Inferior parietal cortex (tissue), 1 donor: ENCODE measurements at regions not wholly inside any gene's neighbourhood (a gene's known extent, or its start where the extent isn't known, plus 50 kb on each side); places are given as distances from the start of the nearest gene placed in this dataset.
"Not testable (repeated sequence)": the region's sequence is repeated elsewhere in the genome, so short reads cannot be mapped to it uniquely, and the experiment has no call there.

Source experiments
- DNase-seq: peaks from one replicate; pipeline ENCODE4 v3.0.0-alpha.2; 2016; ENCODE audit errors: extremely low spot score

DNA sequence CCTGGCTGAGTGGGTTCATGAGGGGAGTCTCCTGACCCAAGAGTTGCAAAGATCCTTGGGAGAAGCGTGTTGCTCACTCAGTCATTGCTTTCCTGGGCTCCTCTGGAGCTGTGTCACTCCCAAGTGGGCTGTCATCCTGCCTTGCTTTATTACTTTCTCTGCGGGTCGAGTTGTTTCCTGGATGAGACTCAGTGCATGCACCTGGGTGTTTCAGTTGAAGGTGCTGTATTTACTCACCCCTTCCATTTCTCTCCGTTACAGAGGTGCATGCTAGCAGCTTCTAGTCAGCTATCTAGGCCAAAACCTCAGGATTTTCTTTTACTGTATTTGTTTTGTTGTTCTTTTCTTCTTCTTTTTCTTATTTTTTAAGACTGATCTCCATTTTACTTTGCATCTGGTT lies 785.5 kb upstream of the EDIL3 start:
- DNase-seq, result no peak

DNA sequence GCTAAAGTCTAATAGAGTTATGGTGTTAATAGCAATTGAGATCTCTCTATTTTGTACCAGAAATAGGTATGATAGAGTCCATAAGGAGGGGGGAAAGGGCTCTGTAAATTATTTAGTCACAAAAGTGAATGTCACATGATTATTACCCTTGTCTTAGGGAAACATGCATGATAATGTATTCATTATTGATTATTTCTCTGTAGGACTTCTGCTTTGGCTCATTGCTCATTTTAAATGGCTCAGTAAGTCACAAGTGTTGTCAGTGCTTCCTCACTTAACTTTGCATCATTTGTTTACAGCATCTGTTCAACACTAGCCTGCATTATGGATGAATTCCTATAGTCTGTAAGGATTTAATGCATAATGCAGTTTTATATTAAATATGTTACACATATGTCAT lies 788.8 kb upstream of the EDIL3 start:
- DNase-seq, result no peak

- DNase-seq, result no peak
Observed at GRCh38 chr5:85182344-85182743, 797.7 kb upstream of the EDIL3 start.

- no peak for DNase-seq
Observed at GRCh38 chr5:85204289-85204688, 819.6 kb upstream of the EDIL3 start.

- DNase-seq, result no peak
Observed at GRCh38 chr5:85205430-85205829, 820.8 kb upstream of the EDIL3 start.

DNA sequence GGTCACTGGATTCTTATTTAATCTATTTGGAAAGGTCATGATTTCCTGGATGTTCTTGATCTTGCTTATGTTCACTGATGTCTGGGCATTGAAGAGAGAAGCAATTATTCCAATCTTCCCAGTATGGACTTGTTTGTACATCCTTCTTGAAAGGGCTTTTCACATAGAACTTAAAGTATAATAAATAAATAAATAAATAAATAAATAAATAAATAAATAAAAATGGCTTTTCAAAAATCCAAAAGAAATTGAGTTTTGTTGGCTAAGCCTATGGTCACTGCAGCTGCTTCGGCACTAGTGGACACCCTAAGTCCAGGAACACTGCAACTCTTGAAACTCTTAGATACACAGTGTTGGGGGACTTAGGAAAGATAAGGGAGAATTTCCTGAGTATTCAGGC lies 840.7 kb upstream of the EDIL3 start:
- DNase-seq, result no peak

GRCh38 chr5:85249204-85249603 lies 864.5 kb upstream of the EDIL3 start:
- no peak for DNase-seq

DNA sequence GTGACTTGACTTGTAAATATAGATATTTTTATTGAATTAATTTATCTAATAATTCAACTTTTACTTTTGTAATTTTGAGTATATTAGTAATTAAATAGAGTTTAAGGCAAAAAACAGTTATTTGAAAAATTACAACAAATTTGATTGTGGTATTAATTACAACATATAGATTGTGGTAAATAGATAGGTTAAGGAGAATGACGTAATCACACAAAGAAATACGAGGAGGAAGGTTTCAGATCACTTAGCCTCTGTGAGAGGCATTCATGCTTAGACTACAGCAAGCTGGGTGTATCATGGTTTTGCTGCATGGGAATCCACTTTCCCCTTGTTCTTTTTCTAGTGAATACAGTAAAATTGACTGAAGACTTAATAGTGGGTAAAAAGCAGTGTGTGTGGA lies 878.4 kb upstream of the EDIL3 start:
- no peak for DNase-seq

- DNase-seq, result no peak
Observed at GRCh38 chr5:85266692-85267091, 882.0 kb upstream of the EDIL3 start.

DNA sequence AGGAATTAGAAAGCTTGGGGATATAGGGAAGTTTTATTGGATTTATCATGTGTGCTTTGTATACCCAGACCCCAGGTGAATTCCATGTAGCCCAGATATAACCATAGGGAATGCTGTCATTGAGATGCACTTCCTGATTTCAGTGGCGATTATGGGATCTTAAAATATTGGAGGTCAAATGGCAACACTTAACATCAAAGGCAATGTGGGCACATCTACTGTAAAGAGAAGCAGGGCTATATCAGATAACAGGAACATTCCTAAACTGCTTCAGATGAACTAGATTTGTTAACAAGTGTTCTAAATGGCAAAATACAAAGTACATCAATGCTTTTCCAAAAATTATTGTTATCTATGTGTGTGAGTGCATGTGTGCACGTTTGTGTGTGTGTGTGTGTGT lies 883.5 kb upstream of the EDIL3 start:
- no peak for DNase-seq

- no peak for DNase-seq
Observed at GRCh38 chr5:85278193-85278592, 893.5 kb upstream of the EDIL3 start.

DNA sequence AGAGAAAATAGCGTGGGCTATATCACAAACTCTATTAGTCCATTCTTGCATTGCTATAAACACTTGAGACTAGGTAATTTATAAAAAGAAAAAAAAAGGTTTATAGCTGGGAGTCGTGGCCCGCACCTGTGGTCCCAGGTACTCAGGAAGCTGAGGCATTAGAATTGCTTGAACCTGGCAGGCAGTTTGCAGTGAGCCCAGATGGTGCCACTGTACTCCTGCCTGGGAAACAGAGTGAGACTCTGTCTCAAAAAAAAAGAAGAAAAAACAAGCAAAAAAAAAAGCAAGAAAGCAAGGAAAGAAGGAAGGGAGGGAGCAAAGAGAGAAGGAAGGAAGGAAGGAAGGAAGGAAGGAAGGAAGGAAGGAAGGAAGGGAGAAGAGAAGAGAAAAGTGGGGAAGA lies 904.2 kb upstream of the EDIL3 start:
- no peak for DNase-seq

- DNase-seq, result no peak
Observed at GRCh38 chr5:85293145-85293785, 908.6 kb upstream of the EDIL3 start.

GRCh38 chr5:85304524-85304923 lies 919.8 kb upstream of the EDIL3 start:
- no peak for DNase-seq

DNA sequence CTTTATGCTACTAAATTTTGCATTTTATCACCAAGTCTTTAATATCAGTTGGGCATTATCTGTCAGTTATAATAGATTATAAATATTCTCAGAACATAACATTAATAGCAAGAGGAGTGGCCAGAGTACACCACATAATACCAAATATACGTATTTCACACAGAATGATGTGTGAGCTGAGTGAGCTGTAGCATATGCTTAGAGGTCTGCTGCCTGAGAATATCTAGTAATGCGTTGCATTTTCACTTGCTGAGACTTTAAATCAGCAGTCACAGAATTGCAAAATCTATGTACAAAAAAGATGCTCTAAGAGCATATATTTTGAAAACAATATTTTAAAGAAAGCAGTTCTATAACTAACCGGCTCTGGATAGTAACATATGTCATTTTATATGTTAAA lies 921.1 kb upstream of the EDIL3 start:
- no peak for DNase-seq

DNA sequence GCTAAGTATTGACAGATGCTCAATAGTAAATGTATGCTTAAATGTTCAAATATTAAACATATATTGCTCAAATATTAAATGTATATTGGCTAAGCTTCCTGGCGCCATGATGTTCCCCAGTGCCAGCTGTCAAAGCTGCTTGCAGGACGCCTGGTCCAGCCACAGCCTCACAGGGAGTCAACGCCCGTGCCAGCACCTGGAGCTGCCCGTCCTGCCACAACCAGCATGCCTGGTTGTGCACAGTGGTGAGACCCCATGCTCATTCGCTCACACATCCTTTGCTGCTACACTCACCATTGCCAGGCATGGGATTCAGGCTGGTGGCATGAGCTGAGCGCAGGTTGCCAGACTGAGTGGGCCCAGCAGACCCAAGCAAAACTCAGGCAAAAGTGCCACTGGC lies 926.9 kb upstream of the EDIL3 start:
- DNase-seq, result no peak

DNA sequence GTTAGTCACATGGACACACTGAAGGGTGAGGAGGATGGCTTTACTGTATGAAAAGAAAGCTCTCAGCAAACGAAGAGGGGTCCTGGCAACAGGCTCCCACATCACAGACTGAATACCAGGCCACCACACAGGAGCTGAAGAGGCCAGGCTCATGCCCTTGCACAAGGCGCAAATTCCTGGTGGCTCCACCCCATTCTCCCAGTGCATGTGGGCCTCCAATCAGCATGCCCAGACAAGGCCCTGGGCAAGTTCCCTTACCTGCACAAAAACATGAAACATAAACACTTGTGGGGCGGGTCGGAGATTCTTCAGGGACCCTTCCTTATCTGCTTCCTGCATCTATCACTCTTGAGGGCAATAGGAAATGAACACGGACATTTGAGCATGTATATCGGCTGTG lies 935.8 kb upstream of the EDIL3 start:
- DNase-seq, result no peak

- DNase-seq, result no peak
Observed at GRCh38 chr5:85333276-85333675, 948.6 kb upstream of the EDIL3 start.

GRCh38 chr5:85337435-85337834 lies 952.8 kb upstream of the EDIL3 start:
- no peak for DNase-seq

DNA sequence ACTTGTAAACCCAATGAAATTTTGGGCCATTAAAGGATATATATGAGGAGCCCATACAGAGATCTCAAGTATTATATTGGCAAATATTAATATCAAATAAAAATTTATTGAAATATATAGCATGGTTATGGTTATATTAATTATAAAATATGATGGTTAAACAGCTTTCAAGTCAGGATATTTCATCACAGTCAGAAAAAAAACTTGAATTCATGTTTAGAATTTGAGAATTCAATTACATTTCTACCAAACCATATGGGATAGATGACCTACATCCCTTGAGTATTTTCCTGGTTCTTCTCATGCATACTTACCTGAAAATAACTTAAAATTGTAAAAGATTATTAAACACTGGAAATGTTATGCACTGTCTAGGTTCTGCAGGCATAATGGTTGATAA lies 956.1 kb upstream of the EDIL3 start:
- no peak for DNase-seq

- no peak for DNase-seq
Observed at GRCh38 chr5:85345818-85346217, 961.1 kb upstream of the EDIL3 start.

GRCh38 chr5:85357309-85357708 lies 972.6 kb upstream of the EDIL3 start:
- DNase-seq, result no peak

DNA sequence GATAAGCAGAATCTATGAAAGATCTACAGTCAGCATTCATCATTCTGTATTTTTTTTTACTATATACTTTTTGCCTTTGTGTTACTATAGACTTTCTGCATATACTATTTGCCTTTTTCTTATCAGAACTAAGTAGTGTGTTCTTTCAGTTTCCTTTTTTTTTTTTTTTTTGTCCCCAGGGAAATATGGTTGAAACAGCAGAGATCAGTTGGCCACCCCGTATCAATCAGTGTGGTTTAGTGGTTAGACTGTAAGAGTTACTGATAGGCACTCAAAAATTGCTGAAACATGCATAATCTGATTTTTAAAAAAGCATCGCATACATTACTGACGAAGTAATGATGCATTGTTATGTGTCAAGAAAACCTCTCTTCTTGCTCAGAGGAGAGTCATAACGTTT lies 990.8 kb upstream of the EDIL3 start:
- DNase-seq, result no peak

- DNase-seq, result no peak
Observed at GRCh38 chr5:85388770-85389169, 1004.1 kb upstream of the EDIL3 start.

DNA sequence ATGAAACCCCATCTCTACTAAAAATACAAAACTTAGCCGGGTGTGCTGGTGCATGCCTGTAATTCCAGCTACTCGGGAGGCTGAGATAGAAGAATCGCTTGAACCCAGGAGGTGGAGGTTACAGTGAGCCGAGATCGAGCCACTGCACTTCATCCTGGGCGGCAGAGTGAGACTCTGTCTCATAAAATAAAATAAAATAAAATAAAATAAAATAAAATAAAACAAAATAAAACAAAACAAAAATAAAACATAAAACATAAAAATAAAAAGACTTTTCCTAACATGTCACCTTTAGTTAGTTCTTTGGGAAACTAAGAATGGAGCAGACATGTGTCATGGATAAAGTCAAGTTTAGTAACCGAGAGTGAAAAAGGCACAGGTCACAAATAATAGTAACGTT lies 1007.6 kb upstream of the EDIL3 start:
- DNase-seq, result not testable (repeated sequence)
